Esophagus squamous epithelium (tissue), 4 donors: ENCODE measurements at regions not wholly inside any gene's neighbourhood (a gene's known extent, or its start where the extent isn't known, plus 50 kb on each side); places are given as distances from the start of the nearest gene placed in this dataset.

Source experiments
- CTCF ChIP-seq, 6 experiments: fragments of 450-650 bp in 4 of 6; fragments of 200-600 bp in 2 of 6; sonication (generic) in 2 of 6; IDR thresholded peaks; one replicate each; pipeline ENCODE4 v1.5.1; 2016 to 2019; ENCODE audit warnings: antibody characterized with exemption in 6 of 6, mild to moderate bottlenecking in 4 of 6, moderate library complexity in 4 of 6
- POLR2A ChIP-seq, 4 donors: fragments of 450-650 bp; IDR thresholded peaks; one replicate each; pipeline ENCODE4 v1.6.1; 2017; ENCODE audit warnings: antibody characterized with exemption in 4 of 4, mild to moderate bottlenecking in 4 of 4, moderate library complexity in 3 of 4

- TF ChIP-seq CTCF (IDR thresholded peaks at IDR 0.05) = no peak
- no peak for TF ChIP-seq POLR2A (IDR thresholded peaks at IDR 0.05)
Observed at GRCh38 chr3:87367736-87368135, 91.4 kb upstream of the POU1F1 start.
